Stimulated activated CD8-positive, alpha-beta memory T cell treated with anti-CD3 and anti-CD28 coated beads, Interleukin-4, amount 100 ng/mL, for 1 hour (primary cell): ENCODE measurements at regions not wholly inside any gene's neighbourhood (a gene's known extent, or its start where the extent isn't known, plus 50 kb on each side); places are given as distances from the start of the nearest gene placed in this dataset.
"Not testable (repeated sequence)": the region's sequence is repeated elsewhere in the genome, so short reads cannot be mapped to it uniquely, and the experiment has no call there.

Experiments
- DNase-seq, 2 donors: peaks; one replicate each; pipeline ENCODE4 v3.0.0-alpha.2; 2020; ENCODE audit warnings: low read depth in 2 of 2, low spot score in 1 of 2

GRCh38 chr2:191476901-191477300 is 201.0 kb upstream of the NABP1 start:
- no peak for DNase-seq

DNA sequence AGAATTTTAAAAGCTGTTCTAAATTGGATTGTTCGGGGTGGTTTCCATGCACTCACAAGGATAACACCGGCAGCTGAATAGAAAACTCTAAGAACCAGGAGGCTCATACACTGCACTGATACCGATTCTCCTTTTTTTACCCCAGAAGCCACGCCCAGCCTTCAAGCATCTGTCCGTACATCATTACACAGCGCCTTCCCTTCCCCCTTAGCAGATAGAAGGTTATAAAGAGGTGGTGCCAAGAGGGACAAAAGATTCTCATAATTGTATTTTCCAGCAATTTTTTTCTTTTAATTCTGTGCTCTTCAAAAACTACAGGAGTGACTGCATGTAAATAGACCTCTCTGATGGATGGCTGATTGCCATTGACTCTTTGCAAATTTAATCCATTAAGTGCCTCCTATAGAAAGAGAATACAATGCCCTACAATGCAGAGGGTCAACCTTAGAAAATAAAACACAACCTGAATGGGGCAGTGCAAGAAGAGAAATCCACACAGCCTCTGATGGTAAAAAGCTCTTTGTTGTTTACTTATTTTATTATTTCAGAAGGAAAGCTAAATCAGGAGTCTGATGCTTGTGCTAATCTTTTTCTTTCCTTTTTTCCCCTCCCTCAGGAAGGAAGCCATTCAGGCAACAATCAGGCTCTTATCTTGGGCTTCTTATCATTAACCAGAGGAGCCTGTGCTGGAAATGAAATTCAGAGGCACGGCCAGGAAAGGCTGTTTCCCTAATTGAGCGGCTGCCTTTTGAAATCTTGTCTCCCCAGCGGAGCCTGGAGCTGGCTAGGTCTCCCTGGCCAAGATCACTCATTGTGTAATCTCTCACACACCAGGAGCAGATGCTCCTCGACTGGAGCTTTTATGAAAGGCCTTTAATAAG is 198.9 kb upstream of the NABP1 start:
- DNase-seq = no peak

DNA sequence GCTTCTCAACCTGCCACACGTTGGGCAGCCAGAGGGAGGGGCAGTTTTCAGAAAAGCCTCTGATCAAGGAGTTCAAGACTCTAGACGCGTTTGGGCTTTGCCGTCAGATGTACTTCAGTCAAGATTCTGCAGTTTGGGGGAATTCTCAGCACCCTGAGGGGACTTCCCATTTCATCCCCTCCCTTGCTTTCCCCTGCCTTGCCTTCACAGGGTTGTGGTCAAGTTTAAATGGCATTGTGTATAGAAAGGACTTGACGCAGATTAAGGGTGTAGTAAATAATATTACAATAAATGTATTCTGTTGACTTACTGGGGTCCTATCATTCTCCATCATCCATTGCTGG is 198.3 kb upstream of the NABP1 start:
- no peak for DNase-seq

GRCh38 chr2:191481305-191482070 is 196.4 kb upstream of the NABP1 start:
- DNase-seq = no peak

- no peak for DNase-seq
Measured at GRCh38 chr2:191483117-191483516, 194.8 kb upstream of the NABP1 start.

DNA sequence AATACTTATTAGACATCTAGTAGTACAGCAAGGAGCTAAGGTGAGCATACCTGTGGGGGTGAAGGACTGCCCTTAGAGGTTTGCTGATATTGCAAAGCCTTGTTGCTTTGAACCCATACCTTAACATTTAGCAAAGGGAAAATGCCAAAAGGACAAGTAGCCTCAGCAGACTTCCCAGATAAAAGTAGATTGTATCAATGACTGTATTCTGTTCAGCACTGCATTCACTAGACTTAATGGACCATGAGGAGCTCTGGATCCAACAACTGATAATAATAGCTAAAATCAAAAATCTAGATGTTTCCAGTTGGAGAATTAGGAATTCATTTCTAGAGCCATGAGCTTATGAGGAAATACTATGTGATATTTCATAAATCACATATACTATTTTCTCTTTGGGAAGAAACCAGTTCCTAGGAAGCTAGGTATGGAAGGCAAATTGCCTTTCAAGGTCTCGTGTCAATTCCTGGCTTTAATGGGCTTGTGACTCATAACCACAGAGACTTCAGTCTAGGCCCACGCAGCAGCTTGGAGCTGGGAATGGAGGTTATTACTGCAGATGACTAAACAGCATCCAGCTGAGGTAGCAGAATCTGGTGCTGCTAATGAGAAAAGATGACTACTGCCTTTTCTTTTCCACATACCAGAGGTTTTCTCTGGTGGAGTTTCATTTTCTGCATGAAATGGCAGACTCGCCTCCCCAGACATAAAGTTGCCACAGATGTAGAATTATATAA is 191.2 kb upstream of the NABP1 start:
- DNase-seq = no peak

DNA sequence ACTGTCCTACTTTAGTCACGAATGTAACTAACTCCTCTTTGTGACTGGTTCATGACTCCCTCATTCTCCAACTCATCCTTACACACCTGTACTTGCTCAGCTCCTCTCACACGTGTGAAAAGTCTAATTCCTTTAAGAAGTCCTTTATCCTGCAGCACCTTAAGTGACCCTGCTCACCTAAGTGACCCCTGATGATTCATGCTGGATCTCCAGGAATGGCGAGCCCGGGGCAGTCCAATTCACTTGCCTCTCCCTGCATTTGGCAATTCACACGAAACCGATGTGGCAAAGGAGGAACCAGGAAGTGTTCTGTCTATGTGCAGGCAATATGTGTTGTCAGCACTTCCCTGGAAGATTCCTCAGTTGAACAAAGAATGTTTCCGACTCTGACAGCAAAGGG is 189.8 kb upstream of the NABP1 start:
- DNase-seq = no peak

GRCh38 chr2:191489177-191489576 is 188.8 kb upstream of the NABP1 start:
- DNase-seq = no peak

DNA sequence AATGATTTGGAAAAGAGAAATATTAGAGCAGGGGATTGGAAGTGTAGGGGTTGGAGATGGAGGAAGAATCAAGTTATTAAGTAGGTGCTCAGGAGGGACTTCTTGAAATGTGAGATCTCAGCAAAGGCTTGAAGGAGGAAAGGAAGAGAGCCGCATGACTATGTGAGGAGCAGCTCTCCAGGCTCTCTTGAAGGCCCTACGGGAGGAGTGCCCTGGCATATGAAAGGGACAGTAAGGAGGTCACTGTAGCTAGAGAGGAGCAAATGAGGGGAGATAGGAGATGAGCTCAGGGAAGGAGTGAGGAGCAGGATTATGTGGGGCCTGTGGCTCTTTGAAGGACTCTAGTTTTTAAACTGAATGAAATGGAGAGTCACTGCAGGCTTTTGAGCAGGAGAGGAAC is 181.1 kb upstream of the NABP1 start:
- no peak for DNase-seq

GRCh38 chr2:191497822-191498221 is 180.1 kb upstream of the NABP1 start:
- DNase-seq = no peak

GRCh38 chr2:191499050-191499449 is 178.9 kb upstream of the NABP1 start:
- DNase-seq = no peak

DNA sequence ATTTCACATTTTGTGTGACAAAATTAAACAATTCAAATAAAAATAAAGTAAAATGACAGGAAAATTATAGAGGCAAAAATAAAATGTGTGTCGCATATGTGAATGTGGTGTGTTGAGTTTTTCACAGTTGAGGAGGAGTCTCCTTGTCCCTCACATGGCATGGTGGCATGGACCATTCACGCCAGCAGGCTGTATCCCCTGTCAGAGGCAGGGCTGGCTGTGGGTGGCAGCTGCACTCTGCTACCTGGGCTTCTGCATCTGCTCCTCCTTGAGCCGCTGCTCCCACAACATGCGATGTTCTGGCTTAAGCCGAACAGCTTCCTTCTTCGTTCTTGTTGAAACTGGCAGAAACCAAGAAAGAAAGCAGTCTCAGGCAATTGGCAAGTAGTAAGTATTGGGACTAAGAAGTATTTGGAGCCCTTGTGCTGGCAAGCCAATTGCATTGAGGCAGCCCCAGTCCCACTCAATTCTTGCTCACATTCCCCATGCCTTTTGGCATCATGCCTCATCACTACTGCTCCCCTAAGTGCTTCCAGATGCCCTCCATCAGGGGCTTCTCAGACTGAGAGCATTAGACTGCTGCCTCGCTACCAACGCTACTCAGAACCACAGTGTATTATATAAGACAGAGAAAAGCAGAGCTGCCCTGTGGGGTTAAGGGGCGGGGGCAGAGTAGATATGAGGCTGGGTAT is 177.9 kb upstream of the NABP1 start:
- no peak for DNase-seq

DNA sequence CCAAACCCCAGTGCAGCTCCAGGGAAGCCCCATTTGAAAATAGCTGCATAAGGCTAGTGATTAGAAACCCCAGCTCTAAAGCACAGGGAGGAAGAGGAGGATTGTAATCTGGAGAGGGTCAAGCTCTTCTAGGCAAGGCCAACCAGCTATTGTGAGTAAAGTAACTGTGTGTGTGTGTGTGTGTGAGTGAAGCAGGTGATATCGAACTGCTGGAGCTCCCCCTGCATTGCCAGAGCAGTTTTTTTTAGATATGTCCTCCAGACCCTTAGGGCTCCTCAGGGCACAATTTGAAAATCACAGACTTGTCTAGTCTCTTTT is 177.4 kb upstream of the NABP1 start:
- DNase-seq = no peak

DNA sequence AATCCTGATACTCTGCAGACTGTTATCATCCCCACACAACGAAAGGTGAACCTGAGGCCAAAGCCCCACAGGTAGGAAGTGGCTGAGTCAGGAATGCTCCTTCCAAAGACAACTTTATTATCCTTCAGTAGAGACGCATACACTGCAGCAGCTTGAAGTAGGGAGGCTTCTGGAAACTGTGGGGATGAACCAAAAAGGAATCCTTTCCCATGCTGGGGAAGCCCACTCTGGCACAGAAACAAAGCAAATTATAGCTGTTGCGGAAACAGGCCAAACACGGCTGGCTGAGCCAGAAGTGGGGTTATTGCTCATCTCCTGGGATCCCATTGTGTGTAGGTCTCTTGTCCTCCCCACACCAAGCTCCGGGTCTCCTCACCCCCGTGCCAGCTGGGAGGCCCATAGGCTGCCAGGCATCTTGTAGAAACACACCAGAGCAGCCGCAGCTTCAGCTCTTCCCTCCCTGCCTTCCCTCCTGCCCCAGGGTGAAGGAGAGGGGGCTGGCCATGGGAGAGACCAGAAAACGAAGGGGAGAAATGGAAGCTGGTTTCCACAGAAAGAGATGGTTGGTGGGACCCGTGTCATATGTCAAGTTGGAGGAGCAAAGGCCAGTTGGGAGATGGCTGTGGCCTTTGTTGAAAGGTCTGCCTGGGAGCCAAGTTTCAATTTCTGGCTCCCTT is 176.9 kb upstream of the NABP1 start:
- no peak for DNase-seq

DNA sequence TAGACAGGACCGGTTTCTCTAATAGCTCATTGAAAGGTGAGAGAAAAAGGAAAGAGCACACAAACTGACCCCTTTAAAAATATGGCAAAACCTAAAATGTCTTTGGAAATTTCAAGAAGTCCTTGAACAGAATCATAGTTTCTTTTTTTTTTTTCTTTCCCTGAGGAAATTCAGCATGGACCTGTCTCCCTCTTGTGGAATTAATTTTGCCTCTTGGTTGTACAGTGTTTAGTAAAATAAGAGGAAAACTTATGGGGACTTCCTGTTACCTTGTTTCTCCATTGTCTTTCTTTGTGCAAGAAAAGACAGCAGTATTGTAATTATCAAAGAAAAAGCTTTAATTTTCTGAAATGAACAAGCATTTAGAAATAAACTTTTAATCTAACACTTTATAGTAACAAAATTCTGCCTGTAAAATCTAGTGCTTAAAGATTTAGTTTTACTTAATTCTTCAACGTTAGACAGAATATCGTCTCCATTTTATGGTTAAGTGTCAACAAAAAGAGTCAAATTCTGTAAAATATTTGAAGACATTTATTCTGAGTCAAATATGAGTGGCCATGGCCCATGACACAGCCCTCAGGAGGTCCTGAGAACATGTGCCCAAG is 176.3 kb upstream of the NABP1 start:
- DNase-seq = no peak

GRCh38 chr2:191506515-191506914 is 171.4 kb upstream of the NABP1 start:
- DNase-seq = no peak

GRCh38 chr2:191507252-191507853 is 170.6 kb upstream of the NABP1 start:
- DNase-seq = not testable (repeated sequence)

DNA sequence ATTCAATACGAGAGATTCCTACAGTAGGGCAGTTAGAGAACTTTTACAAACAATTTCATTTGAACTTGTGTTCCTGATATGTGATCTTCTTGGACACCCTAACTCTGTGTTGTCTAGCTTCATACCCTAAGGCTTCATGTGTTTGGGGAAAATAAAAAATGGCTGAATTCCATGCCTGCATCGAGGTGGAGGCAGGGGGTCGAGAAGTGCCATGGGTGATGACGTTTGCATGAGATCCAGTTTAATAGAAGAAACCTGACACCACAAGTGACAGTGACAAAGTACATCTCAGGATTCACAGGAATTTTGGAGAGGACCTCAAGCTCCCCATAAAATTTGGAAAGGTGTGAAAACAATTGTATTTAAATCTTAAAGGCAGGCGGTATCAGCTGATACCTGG is 169.2 kb upstream of the NABP1 start:
- DNase-seq = no peak

GRCh38 chr2:191512216-191512835 is 165.6 kb upstream of the NABP1 start:
- DNase-seq = no peak

GRCh38 chr2:191512874-191513273 is 165.1 kb upstream of the NABP1 start:
- no peak for DNase-seq
